ENCODE measurements at regions not wholly inside any gene's neighbourhood (a gene's known extent, or its start where the extent isn't known, plus 50 kb on each side); places are given as distances from the start of the nearest gene placed in this dataset.

DNA sequence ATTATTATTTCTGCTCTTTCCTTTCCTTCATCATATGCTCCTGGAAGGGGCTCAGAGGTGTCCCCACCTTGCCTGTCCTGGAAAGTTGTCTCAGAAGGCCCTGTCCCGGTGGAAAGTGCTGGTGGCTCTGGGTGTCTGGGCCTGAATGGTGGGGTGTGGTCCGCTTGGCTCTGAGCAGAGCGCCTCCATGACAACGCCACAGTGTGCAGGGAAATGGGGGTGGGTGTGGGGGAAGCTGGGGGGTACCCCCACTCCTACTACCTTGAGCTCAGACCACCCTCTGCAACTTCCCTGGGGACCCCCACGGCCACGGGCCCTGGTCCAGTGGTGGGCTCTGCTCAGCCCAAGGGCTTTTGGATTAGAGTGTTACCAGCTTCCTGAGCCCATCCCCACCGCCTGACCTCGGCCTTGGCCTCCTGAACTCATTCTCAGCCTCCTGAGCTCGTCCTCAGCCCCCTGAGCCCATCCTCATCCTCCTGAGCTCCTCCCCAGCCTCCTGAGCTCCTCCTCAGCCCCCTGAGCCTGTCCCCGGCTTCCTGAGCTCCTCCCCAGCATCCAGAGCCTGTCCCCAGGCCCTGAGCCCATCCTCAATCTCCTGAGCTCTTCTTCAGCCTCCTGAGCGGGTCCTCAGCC, 106.4 kb upstream of the FAM20C start:
- DNase-seq, result no peak

GRCh38 chr7:86629-87028, 105.7 kb upstream of the FAM20C start:
- no peak for DNase-seq

- no peak for DNase-seq
Measured at GRCh38 chr7:87047-87446, 105.3 kb upstream of the FAM20C start.

DNA sequence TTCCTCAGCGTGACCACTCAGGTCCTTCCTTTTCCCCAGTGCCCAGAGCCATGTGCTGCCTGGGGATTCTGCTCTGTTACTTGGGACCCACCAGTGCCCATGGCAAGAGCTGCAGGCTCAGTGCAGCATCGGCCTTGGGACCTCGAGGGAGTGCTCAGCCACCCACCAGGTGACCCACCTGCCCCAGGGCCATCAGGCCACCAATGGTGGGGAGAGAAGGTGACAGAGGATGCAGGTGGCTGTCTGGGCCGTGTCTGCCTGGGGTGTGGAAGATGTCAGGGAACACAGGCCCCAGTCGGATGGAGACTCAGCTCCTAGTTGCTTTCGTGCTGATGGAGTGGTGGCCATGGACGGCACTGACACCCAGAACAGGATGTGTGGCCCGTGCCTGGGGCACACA, 104.7 kb upstream of the FAM20C start:
- no peak for DNase-seq

GRCh38 chr7:88095-88926, 104.1 kb upstream of the FAM20C start:
- no peak for DNase-seq

DNA sequence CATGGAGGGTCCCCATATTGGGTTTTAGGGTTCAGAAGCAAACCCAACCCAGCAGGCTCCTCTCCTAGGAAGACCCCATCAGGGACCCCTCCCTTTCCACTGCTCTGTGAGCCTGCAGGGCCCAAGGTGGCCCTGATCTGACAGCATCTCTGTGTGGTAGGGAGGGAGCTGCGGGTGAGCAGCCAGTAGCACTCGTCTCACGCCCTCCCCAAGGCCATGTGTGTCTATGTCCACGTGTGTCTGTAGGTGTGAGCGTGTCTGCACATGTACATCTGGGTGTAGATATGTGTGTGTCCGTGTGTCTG, 103.5 kb upstream of the FAM20C start:
- DNase-seq, result no peak

DNA sequence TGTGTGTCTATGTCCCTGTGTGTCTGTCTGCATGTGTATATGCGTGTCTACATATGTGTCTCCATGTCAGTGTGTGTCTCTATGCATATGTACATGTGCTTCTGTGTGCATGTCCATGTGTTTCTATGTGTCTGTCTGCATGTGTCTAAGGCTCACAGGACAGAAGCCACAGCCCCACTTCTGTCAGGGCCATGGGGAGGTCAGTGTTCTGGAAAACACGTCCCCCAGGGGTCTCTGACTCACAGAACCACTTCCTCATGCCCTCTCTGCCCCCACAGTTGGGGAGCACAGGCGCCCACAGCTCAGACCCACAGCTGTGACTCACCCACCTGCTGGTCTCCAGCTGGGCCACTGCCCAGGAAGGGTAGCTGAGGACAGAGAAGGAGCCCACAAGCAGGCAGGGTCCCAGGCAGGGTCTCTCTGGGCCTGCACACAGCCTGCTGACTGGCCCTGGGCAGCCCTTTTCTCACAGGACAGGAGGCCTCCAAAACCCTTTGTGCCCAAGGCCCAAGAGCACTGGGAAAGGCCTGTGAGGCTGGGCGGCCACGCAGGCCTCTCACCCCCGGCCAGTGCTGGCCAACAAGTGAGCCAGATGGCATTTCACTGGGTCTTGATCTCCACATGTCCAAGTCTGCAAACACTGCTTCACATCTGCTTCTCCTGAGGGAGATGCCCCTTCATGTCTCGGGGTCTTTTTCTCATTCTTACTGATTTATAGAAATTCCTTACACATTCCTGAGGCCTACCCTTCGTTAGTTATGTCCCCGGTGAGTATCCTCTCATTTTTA, 102.9 kb upstream of the FAM20C start:
- peak; percentile 29 for DNase-seq

DNA sequence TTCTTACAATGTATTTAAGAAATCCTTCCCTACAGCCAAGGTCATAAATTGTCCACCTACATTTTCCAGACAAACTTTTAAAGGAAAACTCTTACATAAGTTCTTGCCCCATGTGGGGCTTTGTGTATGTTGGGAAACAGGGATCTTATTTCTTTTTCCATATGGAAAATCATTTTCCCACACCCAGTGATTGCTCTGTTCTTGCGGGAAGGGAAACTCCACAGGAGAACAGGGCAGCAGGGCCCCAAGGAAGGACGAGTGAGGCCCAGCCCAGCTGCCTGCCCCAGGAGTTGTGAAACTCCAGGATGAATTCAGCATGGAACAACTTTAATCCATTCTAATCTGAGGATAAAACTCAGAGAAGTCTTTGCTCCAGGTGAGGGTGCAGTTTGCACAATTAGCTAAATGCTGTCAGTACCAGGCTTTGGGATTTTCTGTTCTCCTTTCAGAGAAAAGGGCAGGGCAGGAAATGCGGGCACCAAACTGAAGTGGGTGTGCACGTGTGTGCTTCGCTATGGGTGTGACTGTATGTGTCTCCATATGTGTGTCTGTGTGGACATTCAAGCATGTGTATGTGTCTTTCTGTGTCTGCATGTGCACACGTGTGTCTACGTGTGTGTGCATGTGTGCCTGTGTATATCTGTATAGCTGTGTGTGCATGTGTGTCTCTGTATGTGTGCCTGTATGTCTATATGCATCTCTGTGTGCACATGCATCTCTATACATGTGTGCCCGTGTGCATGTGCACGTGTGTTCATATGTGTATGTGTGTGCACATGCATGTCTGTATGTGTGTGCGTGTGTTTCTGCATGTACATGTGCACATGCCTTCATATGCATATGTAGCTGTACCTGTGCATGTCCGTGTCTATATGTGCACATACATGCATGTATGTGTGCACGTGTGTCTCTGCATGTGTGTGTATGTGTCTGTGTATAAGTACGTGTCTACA, 102.0 kb upstream of the FAM20C start:
- DNase-seq, result no peak

DNA sequence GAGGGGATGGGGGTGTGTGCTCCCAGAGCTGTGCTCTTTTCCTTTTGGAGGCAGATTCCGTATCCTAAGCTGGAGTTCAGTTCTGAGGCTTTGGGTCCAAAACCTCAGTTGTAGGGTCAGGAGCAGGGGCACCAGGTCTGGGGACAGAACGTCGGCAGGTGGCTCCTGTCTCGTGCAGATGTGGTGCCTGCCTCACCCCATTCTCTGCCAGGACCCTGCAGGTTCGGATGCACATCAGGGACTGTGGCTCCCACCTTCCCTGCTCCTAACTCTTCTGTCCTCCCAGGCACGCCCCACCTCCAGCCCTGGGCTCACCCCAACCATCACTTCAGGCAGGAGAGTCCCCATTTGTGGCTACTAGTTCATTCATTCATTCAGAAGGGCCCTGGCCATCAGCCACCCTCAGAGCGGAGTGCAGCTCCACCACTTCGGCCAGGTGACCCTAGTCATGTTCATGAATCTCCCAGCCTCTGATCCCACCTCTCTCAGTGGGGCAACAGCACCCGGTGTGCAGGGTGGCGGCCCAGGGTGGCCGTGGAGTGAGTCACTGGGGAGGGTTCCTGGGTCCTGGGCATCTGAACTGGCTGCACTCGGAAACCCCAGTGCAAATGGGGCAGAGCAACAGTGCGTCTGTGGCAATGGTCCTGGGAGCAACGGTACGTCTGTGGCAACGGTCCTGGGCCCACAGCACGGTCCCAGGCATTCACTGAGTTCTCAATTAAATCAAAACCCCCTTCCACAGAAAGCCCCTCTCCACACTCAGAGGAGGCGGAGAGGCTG, 100.8 kb upstream of the FAM20C start:
- DNase-seq, result no peak

DNA sequence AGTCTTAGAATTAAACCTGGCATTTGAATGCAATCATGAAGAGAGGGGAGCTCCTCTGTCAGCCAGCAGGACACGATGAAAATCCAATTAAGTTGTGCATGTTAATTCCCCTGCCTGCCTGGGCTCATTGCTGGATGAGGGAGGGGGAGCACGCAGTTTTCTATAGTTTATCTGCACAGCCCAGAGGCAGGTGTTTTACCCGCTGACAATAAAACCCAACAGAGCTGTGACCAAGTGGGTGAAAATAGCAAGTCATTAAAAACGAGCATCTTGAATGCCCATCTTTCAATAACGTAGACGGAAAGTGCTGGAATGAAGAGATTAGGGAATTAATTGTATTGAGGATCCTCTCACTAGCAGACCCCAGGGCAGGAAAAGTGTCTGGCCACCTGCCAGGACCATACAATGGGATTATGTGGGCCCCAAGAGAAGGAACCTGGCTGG, 100.1 kb upstream of the FAM20C start:
- DNase-seq, result no peak

- no peak for DNase-seq
Measured at GRCh38 chr7:92888-93672, 99.3 kb upstream of the FAM20C start.

- no peak for DNase-seq
Measured at GRCh38 chr7:94251-94801, 98.0 kb upstream of the FAM20C start.

DNA sequence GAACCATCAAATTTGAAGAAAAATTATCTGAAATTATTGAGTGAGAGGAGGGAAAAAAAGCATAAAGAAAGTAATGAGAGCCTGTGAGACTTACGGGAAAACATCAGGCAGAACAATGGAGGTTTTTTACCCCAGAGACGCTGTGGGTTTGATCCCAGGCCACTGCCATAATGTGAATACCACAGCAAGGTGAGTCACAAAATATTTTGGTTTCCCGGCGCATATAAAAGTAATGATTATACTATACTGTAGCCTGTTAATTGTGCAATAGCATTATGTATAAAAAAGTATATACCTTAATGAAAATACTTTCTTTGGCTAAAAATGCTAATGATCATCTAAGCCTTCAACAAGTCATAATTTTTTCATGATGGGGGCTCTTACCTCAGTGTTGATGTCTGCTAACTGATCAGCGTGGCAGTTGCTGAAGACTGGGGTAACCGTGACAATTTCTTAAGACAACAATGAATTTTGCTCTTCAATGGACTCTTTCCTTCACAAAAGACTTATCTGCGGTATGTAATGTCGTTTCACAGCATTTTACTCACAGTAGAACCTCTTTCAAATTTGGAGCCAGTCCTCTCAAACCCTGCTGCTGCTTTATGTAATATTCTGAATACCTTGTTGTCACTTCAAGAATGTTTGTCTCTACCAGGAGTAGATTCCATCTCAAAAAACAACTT, 97.0 kb upstream of the FAM20C start:
- no peak for DNase-seq

GRCh38 chr7:95863-96260, 96.5 kb upstream of the FAM20C start:
- DNase-seq, result no peak

GRCh38 chr7:96861-97260, 95.5 kb upstream of the FAM20C start:
- no peak for DNase-seq

GRCh38 chr7:97310-97841, 95.0 kb upstream of the FAM20C start:
- no peak for DNase-seq

- DNase-seq, result no peak
Measured at GRCh38 chr7:101146-102046, 91.0 kb upstream of the FAM20C start.

DNA sequence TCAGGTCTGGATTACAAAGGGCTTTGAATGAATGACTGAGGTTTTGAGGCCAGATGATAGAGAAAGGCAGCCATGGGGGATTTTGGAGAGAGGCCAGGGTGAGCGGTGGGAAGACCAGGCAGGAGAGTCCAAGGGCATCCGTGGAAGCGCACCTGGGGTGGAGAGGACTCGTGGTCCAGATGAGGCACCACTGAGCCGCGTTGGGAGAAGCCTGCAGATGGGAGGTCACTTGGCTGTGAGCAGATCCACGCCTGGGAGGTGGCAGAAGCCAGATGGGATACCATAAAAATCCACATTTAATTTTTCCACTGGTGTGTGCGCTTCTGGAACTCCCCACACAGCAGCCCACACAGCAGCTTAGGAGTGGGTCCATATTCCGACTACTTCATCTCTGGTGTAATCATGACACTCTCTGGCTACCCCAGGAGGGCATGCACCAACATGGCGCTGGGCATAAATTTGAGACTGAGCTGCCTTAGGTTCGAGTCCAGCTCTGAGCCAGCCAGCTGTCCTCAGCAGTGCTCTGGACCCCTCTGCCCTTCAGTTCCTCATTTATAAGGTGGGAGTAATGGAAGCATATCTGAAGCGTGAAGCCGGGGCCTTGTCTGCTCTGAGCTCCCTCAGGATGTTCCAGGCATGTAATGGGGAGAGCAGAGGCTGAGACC, 90.2 kb upstream of the FAM20C start:
- no peak for DNase-seq
